Testis (tissue), 2 donors: ENCODE measurements at regions not wholly inside any gene's neighbourhood (a gene's known extent, or its start where the extent isn't known, plus 50 kb on each side); places are given as distances from the start of the nearest gene placed in this dataset.

Experiments
- CTCF ChIP-seq, 3 experiments: fragments of 450-650 bp in 2 of 3; fragments of 200-600 bp in 1 of 3; sonication (generic) in 1 of 3; IDR thresholded peaks; one replicate each; pipeline ENCODE4 v1.5.1; 2016 to 2019; ENCODE audit warnings: antibody characterized with exemption in 3 of 3, mild to moderate bottlenecking in 2 of 3, moderate library complexity in 1 of 3
- POLR2A ChIP-seq: fragments of 450-650 bp; IDR thresholded peaks from one replicate; pipeline ENCODE4 v1.6.1; 2017; ENCODE audit warnings: antibody characterized with exemption, mild to moderate bottlenecking, moderate library complexity

GRCh38 chr14:89012282-89013097 is 188.0 kb downstream of the TTC8 start:
- TF ChIP-seq CTCF (IDR thresholded peaks at IDR 0.05) (no peak), POLR2A (no peak)
